AG20443 (cell line): ENCODE measurements at regions not wholly inside any gene's neighbourhood (a gene's known extent, or its start where the extent isn't known, plus 50 kb on each side); places are given as distances from the start of the nearest gene placed in this dataset.

Experiments used
- DNase-seq: peaks from one replicate; pipeline ENCODE4 v3.0.0; 2012; ENCODE audit warnings: low spot score, mixed read lengths

- no peak for DNase-seq
Observed at GRCh38 chr9:105023788-105024187, 95.8 kb upstream of the ABCA1 start.

- DNase-seq, result no peak
Observed at GRCh38 chr9:105024529-105024928, 96.6 kb upstream of the ABCA1 start.

- no peak for DNase-seq
Observed at GRCh38 chr9:105026451-105026850, 98.5 kb upstream of the ABCA1 start.

- no peak for DNase-seq
Observed at GRCh38 chr9:105027084-105027483, 99.1 kb upstream of the ABCA1 start.

GRCh38 chr9:105030285-105030684, 102.3 kb upstream of the ABCA1 start:
- no peak for DNase-seq

GRCh38 chr9:105037139-105037538, 109.2 kb upstream of the ABCA1 start:
- no peak for DNase-seq

- DNase-seq, result no peak
Observed at GRCh38 chr9:105038051-105038450, 110.1 kb upstream of the ABCA1 start.

- DNase-seq, result no peak
Observed at GRCh38 chr9:105039175-105039799, 111.3 kb upstream of the ABCA1 start.

- no peak for DNase-seq
Observed at GRCh38 chr9:105043370-105043936, 115.5 kb upstream of the ABCA1 start.

GRCh38 chr9:105044518-105044917, 116.6 kb upstream of the ABCA1 start:
- no peak for DNase-seq

GRCh38 chr9:105046907-105047741, 119.2 kb upstream of the ABCA1 start:
- no peak for DNase-seq

- DNase-seq, result no peak
Observed at GRCh38 chr9:105047742-105048041, 119.7 kb upstream of the ABCA1 start.

- no peak for DNase-seq
Observed at GRCh38 chr9:105048331-105048730, 120.4 kb upstream of the ABCA1 start.

- DNase-seq, result no peak
Observed at GRCh38 chr9:105050296-105050695, 122.3 kb upstream of the ABCA1 start.

GRCh38 chr9:105051897-105052296, 123.9 kb upstream of the ABCA1 start:
- DNase-seq, result no peak

GRCh38 chr9:105052346-105052745, 124.4 kb upstream of the ABCA1 start:
- no peak for DNase-seq

- peak; percentile 56 for DNase-seq
Observed at GRCh38 chr9:105053209-105053652, 125.3 kb upstream of the ABCA1 start.

GRCh38 chr9:105054491-105054890, 126.5 kb upstream of the ABCA1 start:
- peak; percentile 48 for DNase-seq

GRCh38 chr9:105055917-105056316, 128.0 kb upstream of the ABCA1 start:
- no peak for DNase-seq

GRCh38 chr9:105057551-105057950, 129.6 kb upstream of the ABCA1 start:
- DNase-seq, result no peak

GRCh38 chr9:105059252-105059651, 131.3 kb upstream of the ABCA1 start:
- DNase-seq, result no peak

- DNase-seq, result no peak
Observed at GRCh38 chr9:105062222-105062855, 134.4 kb upstream of the ABCA1 start.
